ENCODE measurements at regions not wholly inside any gene's neighbourhood (a gene's known extent, or its start where the extent isn't known, plus 50 kb on each side); places are given as distances from the start of the nearest gene placed in this dataset.
"Not testable (repeated sequence)": the region's sequence is repeated elsewhere in the genome, so short reads cannot be mapped to it uniquely, and the experiment has no call there.

DNA sequence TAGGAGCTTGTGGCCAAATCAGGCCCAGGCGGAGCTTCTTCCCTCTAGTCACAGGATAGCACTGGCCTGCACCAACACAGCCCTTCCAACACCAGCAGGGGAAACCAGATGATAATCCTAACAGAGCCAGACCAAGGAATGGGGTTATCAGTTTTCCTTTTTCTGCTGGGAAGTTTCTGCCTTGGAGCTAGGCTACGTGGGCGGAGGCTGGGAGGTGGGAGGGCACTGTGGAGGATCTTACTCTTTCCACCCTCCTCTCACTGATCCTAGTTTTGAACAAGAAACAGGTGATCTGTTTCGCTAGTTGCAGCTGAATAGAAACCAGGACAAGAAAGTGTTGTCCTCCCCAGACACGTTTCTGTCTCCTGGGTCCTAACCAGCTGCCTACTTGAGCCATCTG lies 1687.3 kb upstream of the DEFB115 start:
- TF ChIP-seq, protein P1, sequence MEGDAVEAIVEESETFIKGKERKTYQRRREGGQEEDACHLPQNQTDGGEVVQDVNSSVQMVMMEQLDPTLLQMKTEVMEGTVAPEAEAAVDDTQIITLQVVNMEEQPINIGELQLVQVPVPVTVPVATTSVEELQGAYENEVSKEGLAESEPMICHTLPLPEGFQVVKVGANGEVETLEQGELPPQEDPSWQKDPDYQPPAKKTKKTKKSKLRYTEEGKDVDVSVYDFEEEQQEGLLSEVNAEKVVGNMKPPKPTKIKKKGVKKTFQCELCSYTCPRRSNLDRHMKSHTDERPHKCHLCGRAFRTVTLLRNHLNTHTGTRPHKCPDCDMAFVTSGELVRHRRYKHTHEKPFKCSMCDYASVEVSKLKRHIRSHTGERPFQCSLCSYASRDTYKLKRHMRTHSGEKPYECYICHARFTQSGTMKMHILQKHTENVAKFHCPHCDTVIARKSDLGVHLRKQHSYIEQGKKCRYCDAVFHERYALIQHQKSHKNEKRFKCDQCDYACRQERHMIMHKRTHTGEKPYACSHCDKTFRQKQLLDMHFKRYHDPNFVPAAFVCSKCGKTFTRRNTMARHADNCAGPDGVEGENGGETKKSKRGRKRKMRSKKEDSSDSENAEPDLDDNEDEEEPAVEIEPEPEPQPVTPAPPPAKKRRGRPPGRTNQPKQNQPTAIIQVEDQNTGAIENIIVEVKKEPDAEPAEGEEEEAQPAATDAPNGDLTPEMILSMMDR (conservative IDR thresholded peaks at IDR 0.05; ENCODE audit: low read length), result not testable (repeated sequence)
- not testable (repeated sequence) for TF ChIP-seq EZH2phosphoT487 (IDR thresholded peaks at IDR 0.05; ENCODE audit: borderline replicate concordance)
